ENCODE measurements at regions not wholly inside any gene's neighbourhood (a gene's known extent, or its start where the extent isn't known, plus 50 kb on each side); places are given as distances from the start of the nearest gene placed in this dataset.

- TF ChIP-seq EZH2 (IDR thresholded peaks at IDR 0.05; ENCODE audit: low read length, missing control alignments): no peak
- no peak for TF ChIP-seq CTCF (conservative IDR thresholded peaks at IDR 0.05 in 1 of 2, IDR thresholded peaks at IDR 0.05 in 1 of 2; ENCODE audit: low read depth in 1 of 2, low read length in 2 of 2)
Observed at GRCh38 chr11:70487756-70488155, 89.4 kb downstream of the CTTN start.
